ENCODE measurements at regions not wholly inside any gene's neighbourhood (a gene's known extent, or its start where the extent isn't known, plus 50 kb on each side); places are given as distances from the start of the nearest gene placed in this dataset.

DNA sequence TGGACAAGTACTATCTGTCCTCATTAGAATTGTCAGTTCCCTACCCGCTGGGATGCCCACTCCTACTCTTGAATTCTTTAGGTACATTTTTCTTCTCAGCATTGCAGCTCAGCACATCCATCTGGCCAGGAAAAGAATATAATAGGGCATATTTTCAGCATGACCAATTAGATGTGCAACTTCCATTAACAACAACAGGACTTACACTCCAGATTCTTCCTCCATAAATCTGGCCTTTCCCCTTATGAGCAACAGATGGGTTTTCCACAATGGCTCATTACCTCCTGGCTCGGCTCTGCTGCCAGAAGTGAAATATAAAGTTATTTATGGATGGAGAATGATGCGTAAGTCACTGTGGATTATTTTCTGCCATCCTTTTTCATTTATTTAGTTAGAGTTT, 443.8 kb upstream of the TGFBR2 start:
- Histone ChIP-seq H3K36me3 (no peaks in the 10 kb centered on the region), H3K9me3 (replicated peaks) (no peaks in the 10 kb centered on the region), H3K27ac (no peak overlapping the region), H3K27me3 (replicated peaks) (no peaks in the 10 kb centered on the region), H3K4me3 (no peak overlapping the region), H3K4me1 (replicated peaks) (no peaks in the 10 kb centered on the region)
- DNase-seq (ENCODE audit: low read depth in 1 of 2, low spot score in 2 of 2), result no peak

DNA sequence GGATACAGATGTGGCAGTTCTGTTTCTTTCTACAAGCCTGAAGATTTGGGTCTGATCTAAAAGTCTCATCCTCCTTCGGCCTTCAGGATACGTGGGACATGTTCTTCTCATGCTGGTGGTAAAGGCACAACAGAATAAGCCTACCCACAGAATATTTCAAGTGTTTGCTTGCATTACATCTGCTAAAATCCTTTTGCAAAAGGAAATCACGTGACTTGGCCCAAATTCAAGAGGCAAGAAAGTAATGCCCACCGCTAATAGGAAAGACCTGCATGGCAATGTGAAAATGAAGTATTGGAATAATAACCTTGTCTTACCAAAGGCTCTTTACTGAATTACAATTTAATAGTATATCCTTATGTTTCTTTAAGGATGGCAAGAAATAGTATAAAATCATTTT, 439.9 kb upstream of the TGFBR2 start:
- Histone ChIP-seq H3K27me3 (replicated peaks) (no peaks in the 10 kb centered on the region), H3K27ac (no peak overlapping the region), H3K36me3 (no peaks in the 10 kb centered on the region), H3K9me3 (replicated peaks) (no peaks in the 10 kb centered on the region), H3K4me1 (replicated peaks) (no peaks in the 10 kb centered on the region), H3K4me3 (no peak overlapping the region)
- no peak for DNase-seq (ENCODE audit: low read depth in 1 of 2, low spot score in 2 of 2)

DNA sequence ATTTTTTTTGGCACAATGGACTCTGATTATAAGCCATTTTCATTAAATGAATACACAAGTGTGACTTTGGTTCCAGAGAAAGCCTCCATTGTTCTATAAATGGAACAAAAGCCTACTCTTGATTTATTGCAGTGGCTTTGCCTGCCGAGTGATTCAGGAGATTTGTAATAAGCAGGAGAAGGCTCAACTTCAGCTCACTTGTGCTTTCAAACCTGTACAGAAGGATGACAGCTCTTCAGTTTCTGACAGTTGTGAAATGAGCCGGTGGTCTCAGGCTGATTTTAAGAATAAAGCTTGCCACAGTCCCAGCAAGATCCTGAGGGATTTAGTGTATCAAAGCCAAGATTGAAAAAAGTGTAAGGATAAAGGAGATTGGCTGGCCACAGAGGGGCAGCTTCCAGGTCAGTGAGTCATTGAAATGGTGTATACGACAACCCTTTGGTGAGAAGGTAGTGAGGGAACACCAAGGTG, 438.8 kb upstream of the TGFBR2 start:
- H3K4me1 ChIP-seq (replicated peaks), result no peaks in the 10 kb centered on the region
- no peak overlapping the region for H3K4me3 ChIP-seq
- no peaks in the 10 kb centered on the region for H3K27me3 ChIP-seq (replicated peaks)
- DNase-seq (ENCODE audit: low read depth in 1 of 2, low spot score in 2 of 2), result no peak
- H3K27ac ChIP-seq, result no peak overlapping the region
- H3K36me3 ChIP-seq, result no peaks in the 10 kb centered on the region
- H3K9me3 ChIP-seq (replicated peaks), result no peaks in the 10 kb centered on the region

DNA sequence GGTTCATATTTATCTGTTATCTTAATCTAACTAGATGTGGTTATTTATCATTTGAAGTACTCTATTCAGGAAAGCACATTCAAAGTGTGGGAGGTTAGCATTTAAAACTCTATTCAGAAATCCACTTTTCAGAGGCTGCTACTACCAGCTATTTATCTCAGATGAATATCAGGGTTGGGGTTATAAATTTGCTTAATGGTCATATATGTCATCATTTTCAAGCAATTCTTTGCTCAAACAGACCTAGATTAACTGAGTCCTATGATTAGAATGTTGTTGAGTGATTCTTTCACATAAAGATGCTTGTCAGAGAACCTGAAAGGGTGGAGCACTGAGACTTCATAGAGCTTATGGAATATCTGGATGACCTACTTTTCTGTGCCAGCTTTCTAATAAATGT, 436.9 kb upstream of the TGFBR2 start:
- Histone ChIP-seq H3K9me3 (replicated peaks) (no peaks in the 10 kb centered on the region), H3K36me3 (no peaks in the 10 kb centered on the region), H3K4me1 (replicated peaks) (no peaks in the 10 kb centered on the region), H3K4me3 (no peak overlapping the region), H3K27me3 (replicated peaks) (no peaks in the 10 kb centered on the region), H3K27ac (no peak overlapping the region)
- DNase-seq (ENCODE audit: low read depth in 1 of 2, low spot score in 2 of 2), result no peak

DNA sequence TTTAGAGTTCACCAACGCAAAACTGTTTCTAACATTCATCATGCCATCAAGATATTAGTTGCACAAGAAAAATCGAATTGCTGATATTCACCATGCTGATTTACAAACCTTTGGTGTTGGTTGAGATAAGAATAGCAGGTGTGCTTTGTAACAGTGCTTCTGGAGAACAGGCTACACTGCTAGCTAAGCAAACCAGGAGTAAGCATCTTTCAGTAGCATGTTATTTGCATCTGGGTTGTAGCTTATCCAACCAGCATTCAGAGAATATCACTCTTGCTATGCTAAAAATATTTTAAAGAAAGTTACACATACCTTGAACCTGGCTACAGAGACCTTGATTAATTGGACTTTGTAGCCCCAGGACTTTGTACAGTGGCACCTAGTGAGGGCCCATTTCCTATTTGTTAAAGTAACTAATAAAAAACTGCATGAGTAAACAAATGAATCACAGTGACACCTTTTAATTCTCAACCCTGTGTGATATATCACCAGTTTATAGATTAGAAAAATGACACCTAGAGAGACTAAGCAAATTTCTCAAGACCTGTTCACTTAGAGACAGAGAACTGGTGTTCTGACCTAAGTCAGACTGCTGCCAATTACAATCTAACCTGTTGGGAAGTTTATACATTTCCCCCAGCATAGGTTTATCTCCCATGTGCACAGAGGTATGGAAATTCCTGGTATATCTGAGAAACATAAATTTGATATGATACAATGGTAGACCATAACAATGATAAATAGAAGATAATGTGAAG, 435.5 kb upstream of the TGFBR2 start:
- Histone ChIP-seq H3K9me3 (replicated peaks) (no peaks in the 10 kb centered on the region), H3K27me3 (replicated peaks) (no peaks in the 10 kb centered on the region), H3K4me3 (no peak overlapping the region), H3K36me3 (no peaks in the 10 kb centered on the region), H3K4me1 (replicated peaks) (no peaks in the 10 kb centered on the region), H3K27ac (no peak overlapping the region)
- no peak for DNase-seq (ENCODE audit: low read depth in 1 of 2, low spot score in 2 of 2)

DNA sequence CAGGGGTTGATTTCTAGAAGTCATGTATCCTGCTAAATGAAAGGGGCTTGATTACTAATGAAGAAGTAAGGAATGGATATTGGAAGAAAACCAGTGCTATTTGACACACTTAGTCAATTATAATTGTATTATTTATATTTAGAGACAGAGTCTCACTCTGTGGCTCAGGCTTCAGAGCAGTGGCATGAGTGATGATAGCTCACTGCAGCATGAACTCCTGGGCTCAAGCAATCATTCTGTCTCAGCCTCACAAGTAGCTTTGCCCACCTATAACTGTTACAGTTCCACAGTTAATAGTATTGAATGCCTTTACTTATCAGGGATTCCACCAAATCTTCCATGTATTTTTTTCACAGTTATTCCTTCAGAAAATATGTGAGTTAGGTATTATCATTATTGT, 432.0 kb upstream of the TGFBR2 start:
- no peaks in the 10 kb centered on the region for H3K27me3 ChIP-seq (replicated peaks)
- H3K36me3 ChIP-seq, result no peaks in the 10 kb centered on the region
- H3K27ac ChIP-seq, result no peak overlapping the region
- DNase-seq (ENCODE audit: low read depth in 1 of 2, low spot score in 2 of 2), result no peak
- H3K4me1 ChIP-seq (replicated peaks), result no peaks in the 10 kb centered on the region
- H3K4me3 ChIP-seq, result no peak overlapping the region
- H3K9me3 ChIP-seq (replicated peaks), result no peaks in the 10 kb centered on the region

DNA sequence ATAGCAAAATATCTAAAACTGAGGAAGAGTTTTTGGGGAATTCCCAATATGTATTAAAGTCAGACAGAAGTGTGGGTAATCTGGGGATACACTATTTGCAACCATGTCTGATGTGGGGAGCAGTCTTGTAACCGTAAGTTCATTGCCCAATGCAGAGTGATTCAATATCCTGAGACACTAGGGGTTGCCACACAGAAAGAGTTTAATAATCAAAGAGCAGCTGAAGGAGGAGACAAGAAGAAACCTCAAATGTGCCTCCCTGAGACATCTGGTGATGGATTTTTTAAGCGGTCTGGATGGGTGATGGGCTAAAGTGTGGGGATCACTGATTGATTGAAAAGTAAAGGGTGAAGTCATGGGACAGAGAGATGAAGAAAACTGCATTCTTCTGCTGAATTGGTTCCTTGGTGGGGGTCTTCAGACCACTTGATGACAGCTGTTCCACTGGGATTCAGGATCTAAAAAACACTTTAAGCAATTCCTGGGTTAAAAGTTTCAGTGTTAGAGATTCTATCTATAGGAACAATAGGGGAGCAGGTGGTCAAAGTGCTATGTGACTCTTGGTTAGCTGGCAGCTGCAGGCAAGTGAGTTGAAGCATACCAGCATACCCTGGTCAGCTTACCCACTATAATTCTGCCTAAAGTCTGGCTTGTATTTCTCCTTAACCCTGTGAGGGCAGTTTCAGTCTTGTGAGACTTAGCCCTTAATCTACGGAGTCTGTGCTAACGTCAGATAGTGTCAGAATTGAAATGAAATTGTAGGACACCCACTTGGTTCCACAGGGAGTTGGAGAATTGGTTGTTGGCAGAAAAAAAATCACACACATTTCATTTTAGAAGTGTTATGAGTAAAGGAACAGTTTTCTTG, 425.9 kb upstream of the TGFBR2 start:
- no peak for DNase-seq (ENCODE audit: low read depth in 1 of 2, low spot score in 2 of 2)
- no peak overlapping the region for H3K4me3 ChIP-seq
- H3K9me3 ChIP-seq (replicated peaks), result no peaks in the 10 kb centered on the region
- H3K4me1 ChIP-seq (replicated peaks), result no peaks in the 10 kb centered on the region
- no peak overlapping the region for H3K27ac ChIP-seq
- H3K36me3 ChIP-seq, result no peaks in the 10 kb centered on the region
- no peaks in the 10 kb centered on the region for H3K27me3 ChIP-seq (replicated peaks)

DNA sequence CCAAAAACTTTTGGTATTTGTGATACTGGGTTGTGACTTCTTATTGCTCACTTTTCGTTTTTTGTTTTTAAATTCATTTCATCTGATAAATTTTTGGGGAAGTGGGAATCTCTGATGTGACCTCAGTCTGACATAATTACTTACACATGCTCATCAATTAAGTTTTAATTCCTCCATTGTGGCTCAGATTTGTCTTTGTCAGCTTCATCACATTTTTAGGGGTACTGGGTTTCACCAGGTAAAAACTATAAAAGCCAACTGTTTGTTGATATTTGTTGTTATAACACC, 425.3 kb upstream of the TGFBR2 start:
- no peak for DNase-seq (ENCODE audit: low read depth in 1 of 2, low spot score in 2 of 2)
- no peaks in the 10 kb centered on the region for H3K27me3 ChIP-seq (replicated peaks)
- H3K27ac ChIP-seq, result no peak overlapping the region
- H3K36me3 ChIP-seq, result no peaks in the 10 kb centered on the region
- H3K4me1 ChIP-seq (replicated peaks), result no peaks in the 10 kb centered on the region
- H3K9me3 ChIP-seq (replicated peaks), result no peaks in the 10 kb centered on the region
- no peak overlapping the region for H3K4me3 ChIP-seq

DNA sequence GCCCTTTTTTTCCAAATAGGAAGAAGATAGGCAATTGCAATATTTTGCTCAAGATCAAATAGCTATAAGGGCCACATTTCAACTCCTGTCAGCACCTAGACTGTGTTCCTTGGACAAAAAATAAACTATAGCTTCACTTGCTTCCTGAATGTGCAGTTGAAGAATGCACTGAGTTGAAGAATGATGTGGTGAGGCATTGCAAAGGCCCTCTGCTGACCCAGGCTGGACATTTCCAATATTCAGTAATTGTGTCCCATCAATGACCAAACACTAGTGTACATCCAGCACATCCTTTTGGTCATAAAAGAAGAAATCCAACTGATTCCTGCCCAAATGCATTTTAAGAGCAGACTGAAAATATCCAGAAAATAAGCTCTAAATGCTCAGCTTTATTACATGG, 424.8 kb upstream of the TGFBR2 start:
- H3K4me3 ChIP-seq, result no peak overlapping the region
- no peaks in the 10 kb centered on the region for H3K4me1 ChIP-seq (replicated peaks)
- DNase-seq (ENCODE audit: low read depth in 1 of 2, low spot score in 2 of 2), result no peak
- no peak overlapping the region for H3K27ac ChIP-seq
- no peaks in the 10 kb centered on the region for H3K27me3 ChIP-seq (replicated peaks)
- H3K36me3 ChIP-seq, result no peaks in the 10 kb centered on the region
- H3K9me3 ChIP-seq (replicated peaks), result no peaks in the 10 kb centered on the region

DNA sequence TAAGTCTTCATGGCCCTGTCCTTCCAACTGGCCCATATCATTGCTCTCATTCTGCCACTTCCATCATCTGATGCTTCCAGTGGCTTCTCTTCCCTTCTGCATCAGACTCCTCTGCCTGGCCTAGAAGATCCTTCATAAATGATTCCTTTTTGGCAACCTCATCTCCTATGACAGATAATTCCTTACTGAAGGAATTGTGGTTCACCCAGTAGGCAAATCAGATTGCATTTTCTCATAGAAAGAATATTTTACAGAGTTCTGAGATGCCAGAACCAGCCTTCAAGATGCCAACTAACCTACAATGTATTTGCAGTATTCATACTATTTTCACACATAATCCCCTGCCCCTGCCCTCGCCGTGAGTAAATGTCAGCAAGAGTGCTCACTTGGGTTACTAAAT, 423.0 kb upstream of the TGFBR2 start:
- Histone ChIP-seq H3K4me1 (replicated peaks) (no peaks in the 10 kb centered on the region), H3K27me3 (replicated peaks) (no peaks in the 10 kb centered on the region), H3K4me3 (no peak overlapping the region), H3K36me3 (no peaks in the 10 kb centered on the region), H3K9me3 (replicated peaks) (no peaks in the 10 kb centered on the region), H3K27ac (no peak overlapping the region)
- no peak for DNase-seq (ENCODE audit: low read depth in 1 of 2, low spot score in 2 of 2)

DNA sequence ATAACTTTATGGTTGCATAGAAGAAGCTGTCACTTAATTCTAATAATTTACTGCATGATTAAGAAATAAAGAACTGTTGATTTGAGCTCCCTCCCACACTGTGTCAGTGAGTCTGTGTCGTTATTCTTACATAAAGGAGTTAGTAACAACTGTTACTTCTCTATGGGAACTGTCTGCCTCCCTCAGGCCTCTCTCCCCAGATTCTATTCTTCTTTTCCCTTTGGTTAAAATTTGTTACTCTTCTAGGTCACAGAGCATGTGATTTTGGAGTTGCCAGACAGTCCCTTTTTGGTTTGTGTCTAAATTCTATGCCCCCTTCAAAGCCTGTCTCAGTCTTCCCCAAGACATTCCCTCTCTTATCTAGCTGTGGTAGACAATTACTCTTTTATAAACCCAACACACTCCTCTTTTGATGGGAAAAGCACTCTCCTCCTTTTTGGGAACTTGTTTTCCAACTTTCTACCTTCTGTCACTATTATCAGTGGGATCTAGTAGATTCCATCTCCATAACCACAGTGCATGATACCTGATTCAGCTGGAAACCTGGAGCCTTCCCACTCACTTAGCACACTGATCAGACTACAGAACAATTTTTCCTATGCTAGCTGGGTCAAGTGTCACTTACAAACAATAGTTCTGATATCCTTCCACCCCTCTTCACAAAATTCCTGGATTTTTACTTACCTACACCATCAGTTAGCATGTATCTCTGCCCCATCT, 422.1 kb upstream of the TGFBR2 start:
- H3K27ac ChIP-seq, result no peak overlapping the region
- H3K4me1 ChIP-seq (replicated peaks), result no peaks in the 10 kb centered on the region
- H3K9me3 ChIP-seq (replicated peaks), result no peaks in the 10 kb centered on the region
- no peaks in the 10 kb centered on the region for H3K36me3 ChIP-seq
- no peak for DNase-seq (ENCODE audit: low read depth in 1 of 2, low spot score in 2 of 2)
- no peaks in the 10 kb centered on the region for H3K27me3 ChIP-seq (replicated peaks)
- H3K4me3 ChIP-seq, result no peak overlapping the region

DNA sequence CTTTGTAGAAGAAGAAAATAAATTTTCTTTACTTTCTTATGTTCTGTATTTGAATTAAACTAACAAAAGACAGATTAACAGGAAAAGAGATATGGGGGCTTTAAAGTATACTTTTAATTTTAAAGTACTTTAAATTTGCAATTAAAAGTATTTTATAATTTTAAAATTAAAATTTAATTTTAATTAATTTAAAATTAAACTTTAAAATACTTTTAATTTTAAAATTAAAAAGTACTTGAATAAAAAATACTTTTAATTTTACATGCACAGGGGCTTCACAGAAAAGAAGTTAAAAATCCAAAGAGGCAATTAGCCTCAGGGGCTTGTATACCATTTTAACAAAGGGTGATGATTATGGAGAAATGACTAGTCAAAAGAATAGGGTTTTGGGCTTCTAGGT, 420.5 kb upstream of the TGFBR2 start:
- no peaks in the 10 kb centered on the region for H3K9me3 ChIP-seq (replicated peaks)
- H3K4me3 ChIP-seq, result no peak overlapping the region
- H3K27ac ChIP-seq, result no peak overlapping the region
- H3K27me3 ChIP-seq (replicated peaks), result no peaks in the 10 kb centered on the region
- H3K36me3 ChIP-seq, result no peaks in the 10 kb centered on the region
- no peaks in the 10 kb centered on the region for H3K4me1 ChIP-seq (replicated peaks)
- DNase-seq (ENCODE audit: low read depth in 1 of 2, low spot score in 2 of 2), result no peak

DNA sequence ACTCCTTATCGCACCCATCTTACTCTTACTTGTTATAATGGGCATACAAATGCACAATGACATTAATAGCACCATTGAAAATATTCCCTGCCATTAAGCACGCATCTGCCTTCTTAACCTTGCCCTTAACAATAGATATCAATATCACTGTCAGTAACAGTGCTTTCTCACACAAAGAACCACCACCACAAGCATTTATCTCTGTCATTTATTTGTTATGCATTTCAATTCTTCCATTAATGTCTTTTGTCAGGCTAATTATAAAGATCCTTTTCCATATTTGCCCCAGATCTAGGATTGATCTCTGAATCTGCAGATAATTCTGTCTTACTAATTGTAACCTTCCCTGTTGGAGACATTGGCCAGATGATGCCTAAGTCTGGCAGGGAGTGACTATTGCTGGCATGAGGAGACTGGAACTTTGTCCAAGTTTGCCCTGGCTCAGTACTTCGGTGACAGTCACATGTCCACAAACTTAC, 419.6 kb upstream of the TGFBR2 start:
- Histone ChIP-seq H3K27me3 (replicated peaks) (no peaks in the 10 kb centered on the region), H3K27ac (no peak overlapping the region)

DNA sequence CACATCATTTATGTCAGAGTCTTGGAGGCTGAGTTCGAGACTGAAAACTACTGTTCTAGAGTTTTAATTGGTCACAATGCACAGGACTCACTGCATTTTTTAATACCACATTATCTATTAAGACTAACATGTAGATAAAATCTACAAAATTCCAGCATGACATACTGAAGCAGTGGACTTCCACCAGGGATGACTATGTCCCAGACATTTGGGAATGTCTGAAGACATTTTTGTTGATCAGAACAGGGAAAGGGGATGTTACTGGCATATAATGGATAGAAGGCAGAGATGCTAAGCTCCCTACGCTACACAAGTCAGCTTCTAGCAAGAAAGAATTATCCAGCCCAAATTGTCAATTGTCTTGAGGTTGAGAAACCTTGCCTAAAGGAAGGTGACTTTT, 419.0 kb upstream of the TGFBR2 start:
- no peaks in the 10 kb centered on the region for H3K27me3 ChIP-seq (replicated peaks)
- no peaks in the 10 kb centered on the region for H3K9me3 ChIP-seq (replicated peaks)
- no peak overlapping the region for H3K4me3 ChIP-seq
- H3K27ac ChIP-seq, result no peak overlapping the region
- H3K36me3 ChIP-seq, result no peaks in the 10 kb centered on the region
- no peaks in the 10 kb centered on the region for H3K4me1 ChIP-seq (replicated peaks)
- no peak for DNase-seq (ENCODE audit: low read depth in 1 of 2, low spot score in 2 of 2)

More for the DNA sequence above, 419.6 kb upstream of the TGFBR2 start:
- H3K4me1 ChIP-seq (replicated peaks), result no peaks in the 10 kb centered on the region
- DNase-seq (ENCODE audit: low read depth in 1 of 2, low spot score in 2 of 2), result no peak
- no peak overlapping the region for H3K4me3 ChIP-seq
- no peaks in the 10 kb centered on the region for H3K9me3 ChIP-seq (replicated peaks)
- H3K36me3 ChIP-seq, result no peaks in the 10 kb centered on the region
